22Rv1 (cell line): ENCODE measurements at regions not wholly inside any gene's neighbourhood (a gene's known extent, or its start where the extent isn't known, plus 50 kb on each side); places are given as distances from the start of the nearest gene placed in this dataset.

ENCODE experiments used
- CTCF ChIP-seq: fragments of 450-650 bp; IDR thresholded peaks from 2 replicates; pipeline ENCODE4 v1.5.1; 2017; ENCODE audit warnings: mild to moderate bottlenecking
- ZFX ChIP-seq: fragments of 450-650 bp; IDR thresholded peaks from 2 replicates; pipeline ENCODE4 v1.6.1; 2017; ENCODE audit warnings: antibody characterized with exemption, borderline replicate concordance

- no peak for TF ChIP-seq ZFX
- no peak for TF ChIP-seq CTCF
Observed at GRCh38 chr6:14776307-14776706, 469.6 kb upstream of the JARID2 start.
